DMS79 (cell line): ENCODE measurements at regions not wholly inside any gene's neighbourhood (a gene's known extent, or its start where the extent isn't known, plus 50 kb on each side); places are given as distances from the start of the nearest gene placed in this dataset.

Source experiments
- DNase-seq: peaks from one replicate; lab custom pipeline; 2025; lab: John Stamatoyannopoulos, UW

- DNase-seq, result no peak
These were observed 927.1 kb downstream of the VRK1 start for GRCh38 chr14:97724265-97724731.

GRCh38 chr14:97726676-97727075 lies 929.5 kb downstream of the VRK1 start:
- no peak for DNase-seq

- no peak for DNase-seq
These were observed 933.5 kb downstream of the VRK1 start for GRCh38 chr14:97730706-97731105.

GRCh38 chr14:97731800-97732199 lies 934.6 kb downstream of the VRK1 start:
- no peak for DNase-seq

GRCh38 chr14:97747316-97747715 lies 950.1 kb downstream of the VRK1 start:
- no peak for DNase-seq

- no peak for DNase-seq
These were observed 951.4 kb downstream of the VRK1 start for GRCh38 chr14:97748616-97749015.

- DNase-seq, result no peak
These were observed 960.3 kb downstream of the VRK1 start for GRCh38 chr14:97757491-97757890.

- no peak for DNase-seq
These were observed 962.9 kb downstream of the VRK1 start for GRCh38 chr14:97760050-97760449.

GRCh38 chr14:97762386-97762785 lies 965.2 kb downstream of the VRK1 start:
- DNase-seq, result no peak

GRCh38 chr14:97771340-97772045 lies 974.3 kb downstream of the VRK1 start:
- no peak for DNase-seq

- DNase-seq, result no peak
These were observed 976.4 kb downstream of the VRK1 start for GRCh38 chr14:97773598-97773997.

GRCh38 chr14:97776890-97777558 lies 979.8 kb downstream of the VRK1 start:
- no peak for DNase-seq

- no peak for DNase-seq
These were observed 980.6 kb downstream of the VRK1 start for GRCh38 chr14:97777622-97778355.

- DNase-seq, result no peak
These were observed 982.0 kb downstream of the VRK1 start for GRCh38 chr14:97779140-97779539.

GRCh38 chr14:97780804-97781203 lies 983.6 kb downstream of the VRK1 start:
- no peak for DNase-seq

- DNase-seq, result no peak
These were observed 984.8 kb downstream of the VRK1 start for GRCh38 chr14:97781961-97782360.

- no peak for DNase-seq
These were observed 985.8 kb downstream of the VRK1 start for GRCh38 chr14:97782871-97783414.

GRCh38 chr14:97785495-97785894 lies 988.3 kb downstream of the VRK1 start:
- no peak for DNase-seq

- no peak for DNase-seq
These were observed 991.2 kb downstream of the VRK1 start for GRCh38 chr14:97788364-97788763.

GRCh38 chr14:97788846-97789526 lies 991.8 kb downstream of the VRK1 start:
- no peak for DNase-seq

GRCh38 chr14:97791072-97791471 lies 993.9 kb downstream of the VRK1 start:
- no peak for DNase-seq

- DNase-seq, result no peak
These were observed 994.7 kb downstream of the VRK1 start for GRCh38 chr14:97791906-97792305.
